ENCODE measurements at regions not wholly inside any gene's neighbourhood (a gene's known extent, or its start where the extent isn't known, plus 50 kb on each side); places are given as distances from the start of the nearest gene placed in this dataset.

DNA sequence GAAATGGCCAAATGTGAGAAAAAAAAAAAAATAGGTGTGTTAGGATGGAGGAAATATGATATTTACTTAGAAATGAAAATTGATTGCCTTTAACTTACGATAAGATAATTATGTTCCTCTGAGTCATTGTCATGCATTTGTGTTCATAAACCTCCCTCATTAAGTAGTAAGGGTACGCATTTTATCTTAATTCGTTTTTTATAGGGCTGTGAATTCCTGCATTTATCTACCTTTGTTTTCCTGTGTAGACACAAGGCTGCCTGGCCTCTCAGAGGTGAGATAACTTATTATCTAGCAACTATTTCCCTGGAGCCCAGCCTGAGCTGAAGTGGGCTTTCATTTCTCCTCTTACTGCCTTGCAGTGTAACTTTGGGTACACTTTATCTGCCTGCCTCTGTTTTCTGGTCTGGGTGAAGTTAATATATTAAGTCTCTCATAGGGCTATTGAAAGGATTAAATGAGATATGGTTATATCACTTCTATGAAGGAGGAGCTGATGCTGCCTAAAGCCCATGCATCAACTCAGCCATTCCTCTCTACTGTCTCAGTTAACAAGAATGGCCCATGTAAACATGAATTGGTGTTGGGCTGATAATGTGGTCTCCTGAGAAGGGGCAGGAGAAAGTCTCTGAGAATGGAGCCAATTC is 103.8 kb upstream of the KLF4 start:
- TF ChIP-seq, protein P1, sequence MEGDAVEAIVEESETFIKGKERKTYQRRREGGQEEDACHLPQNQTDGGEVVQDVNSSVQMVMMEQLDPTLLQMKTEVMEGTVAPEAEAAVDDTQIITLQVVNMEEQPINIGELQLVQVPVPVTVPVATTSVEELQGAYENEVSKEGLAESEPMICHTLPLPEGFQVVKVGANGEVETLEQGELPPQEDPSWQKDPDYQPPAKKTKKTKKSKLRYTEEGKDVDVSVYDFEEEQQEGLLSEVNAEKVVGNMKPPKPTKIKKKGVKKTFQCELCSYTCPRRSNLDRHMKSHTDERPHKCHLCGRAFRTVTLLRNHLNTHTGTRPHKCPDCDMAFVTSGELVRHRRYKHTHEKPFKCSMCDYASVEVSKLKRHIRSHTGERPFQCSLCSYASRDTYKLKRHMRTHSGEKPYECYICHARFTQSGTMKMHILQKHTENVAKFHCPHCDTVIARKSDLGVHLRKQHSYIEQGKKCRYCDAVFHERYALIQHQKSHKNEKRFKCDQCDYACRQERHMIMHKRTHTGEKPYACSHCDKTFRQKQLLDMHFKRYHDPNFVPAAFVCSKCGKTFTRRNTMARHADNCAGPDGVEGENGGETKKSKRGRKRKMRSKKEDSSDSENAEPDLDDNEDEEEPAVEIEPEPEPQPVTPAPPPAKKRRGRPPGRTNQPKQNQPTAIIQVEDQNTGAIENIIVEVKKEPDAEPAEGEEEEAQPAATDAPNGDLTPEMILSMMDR (IDR thresholded peaks at IDR 0.05), result no peak
- Histone ChIP-seq H3K9me3 (no peaks in the 10 kb centered on the region), H3K4me1 (no peaks in the 10 kb centered on the region), H3K36me3 (ENCODE audit: insufficient read depth in 1 of 2, low read depth in 1 of 2) (no peaks in the 10 kb centered on the region), H3K27me3 (ENCODE audit: insufficient read depth in 3 of 3, low read length in 2 of 3) (no peaks in the 10 kb centered on the region), H3K4me3 (no peak overlapping the region), H3K27ac (no peak overlapping the region)
- no peak for ATAC-seq
- intact Hi-C loops (cut with DNase I), result no loop called here
- WGBS, 3 donors, result 83 to 86% (median 84%) methylated on average over 3 of the region's 3 CpGs
- DNase-seq, result no peak

- Histone ChIP-seq H3K27me3 (ENCODE audit: insufficient read depth in 3 of 3, low read length in 2 of 3) (no peaks in the 10 kb centered on the region), H3K27ac (no peak overlapping the region), H3K4me3 (no peak overlapping the region), H3K4me1 (no peaks in the 10 kb centered on the region), H3K9me3 (no peaks in the 10 kb centered on the region), H3K36me3 (ENCODE audit: insufficient read depth in 1 of 2, low read depth in 1 of 2) (no peaks in the 10 kb centered on the region)
- intact Hi-C loops (cut with DNase I), result no loop called here
- no peak for DNase-seq
- TF ChIP-seq, protein P1 (IDR thresholded peaks at IDR 0.05), result no peak
- ATAC-seq, result no peak
- 90 to 94% (median 94%) methylated on average over 7 of the region's 7 CpGs for WGBS, 3 donors
These were observed 102.9 kb upstream of the KLF4 start for GRCh38 chr9:107592424-107592823.

- no peaks in the 10 kb centered on the region for H3K27me3 ChIP-seq (ENCODE audit: insufficient read depth in 3 of 3, low read length in 2 of 3)
- ATAC-seq, result no peak
- intact Hi-C loops (cut with DNase I), result no loop called here
- H3K9me3 ChIP-seq, result no peaks in the 10 kb centered on the region
- no peak overlapping the region for H3K27ac ChIP-seq
- H3K4me3 ChIP-seq, result no peak overlapping the region
- TF ChIP-seq, protein P1 (IDR thresholded peaks at IDR 0.05), result no peak
- H3K4me1 ChIP-seq, result no peaks in the 10 kb centered on the region
- no peaks in the 10 kb centered on the region for H3K36me3 ChIP-seq (ENCODE audit: insufficient read depth in 1 of 2, low read depth in 1 of 2)
- no peak for DNase-seq
- WGBS, 3 donors, result 82 to 86% (median 85%) methylated on average over 3 of the region's 3 CpGs
These were observed 102.2 kb upstream of the KLF4 start for GRCh38 chr9:107591781-107592180.

- intact Hi-C loops (cut with DNase I), result no loop called here
- TF ChIP-seq, protein P1 (IDR thresholded peaks at IDR 0.05), result no peak
- no peak overlapping the region for H3K4me3 ChIP-seq
- no peaks in the 10 kb centered on the region for H3K36me3 ChIP-seq (ENCODE audit: insufficient read depth in 1 of 2, low read depth in 1 of 2)
- ATAC-seq, result no peak
- DNase-seq, result no peak
- H3K9me3 ChIP-seq, result no peaks in the 10 kb centered on the region
- no peaks in the 10 kb centered on the region for H3K4me1 ChIP-seq
- no peak overlapping the region for H3K27ac ChIP-seq
- 91 to 97% (median 93%) methylated on average over 6 of the region's 6 CpGs for WGBS, 3 donors
- no peaks in the 10 kb centered on the region for H3K27me3 ChIP-seq (ENCODE audit: insufficient read depth in 3 of 3, low read length in 2 of 3)
These were observed 98.8 kb upstream of the KLF4 start for GRCh38 chr9:107588393-107588792.
